T-cell (primary cell): ENCODE measurements at regions not wholly inside any gene's neighbourhood (a gene's known extent, or its start where the extent isn't known, plus 50 kb on each side); places are given as distances from the start of the nearest gene placed in this dataset.
"Not testable (repeated sequence)": the region's sequence is repeated elsewhere in the genome, so short reads cannot be mapped to it uniquely, and the experiment has no call there.

ENCODE experiments used
- ATAC-seq, 4 experiments: fragments of 200-7000 bp in 3 of 4; fragments of 150-1000 bp in 1 of 4; cut with Tn5 transposase; replicated peaks in 1 of 4; 1 replicate in 3 of 4; 2 replicates in 1 of 4; pipeline ENCODE4 v1.10.0; 2021; ENCODE audit warnings: moderate library complexity in 3 of 4, mild to moderate bottlenecking in 2 of 4, moderate number of reproducible peaks in 1 of 4
- CTCF ChIA-PET, 2 donors: fragments of 300-600 bp; sonication (Branson Sonifier 250); formaldehyde crosslinking; loops; one replicate each; lab custom pipeline; 2022; ENCODE audit warnings: antibody characterized with exemption in 2 of 2; lab: Charles Lee
- POLR2A ChIA-PET, 2 donors: fragments of 300-600 bp; sonication (Branson Sonifier 250); formaldehyde crosslinking; loops; one replicate each; lab custom pipeline; 2022; ENCODE audit warnings: antibody characterized with exemption in 2 of 2; lab: Charles Lee
- DNase-seq, 35 experiments: peaks; one replicate each; pipeline versions ENCODE4 v3.0.0 to v3.0.0-alpha.2; 2013 to 2023
- H3K27ac ChIP-seq: one replicate; pipeline ENCODE4 v1.5.1; 2013; ENCODE audit warnings: low read length
- H3K27me3 ChIP-seq, 2 experiments: replicated peaks in 1 of 2; 1 replicate in 1 of 2; 2 replicates in 1 of 2; pipeline versions ENCODE4 v1.6.1 to v1.7.0; 2013; ENCODE audit warnings: low read length in 1 of 2, mixed read lengths in 1 of 2; ENCODE audit not compliant: control insufficient read depth in 2 of 2, insufficient read depth in 2 of 2; ENCODE audit errors: extremely low read depth in 1 of 2
- H3K36me3 ChIP-seq, 2 donors: 1 replicate in 1 of 2; 2 replicates in 1 of 2; pipeline versions ENCODE4 v1.6.1 to v1.7.0; 2013; ENCODE audit warnings: low read length in 1 of 2; ENCODE audit not compliant: control insufficient read depth in 2 of 2, insufficient read depth in 1 of 2; ENCODE audit errors: extremely low read depth in 1 of 2
- H3K4me1 ChIP-seq, 2 experiments: 1 replicate in 1 of 2; 2 replicates in 1 of 2; pipeline versions ENCODE4 v1.6.1 to v1.7.0; 2013; ENCODE audit warnings: low read length in 2 of 2, mixed read lengths in 1 of 2; ENCODE audit not compliant: insufficient read depth in 2 of 2, control insufficient read depth in 1 of 2; ENCODE audit errors: extremely low read depth in 1 of 2
- H3K4me3 ChIP-seq, 2 donors: 1 replicate in 1 of 2; 2 replicates in 1 of 2; pipeline versions ENCODE4 v1.5.1 to v1.7.0; 2013; ENCODE audit warnings: mild to moderate bottlenecking in 2 of 2, low read length in 1 of 2, moderate library complexity in 1 of 2; ENCODE audit not compliant: control insufficient read depth in 1 of 2; ENCODE audit errors: extremely low read depth in 1 of 2
- H3K9me3 ChIP-seq: 2 replicates; pipeline ENCODE4 v1.7.0; 2013
- H3K27ac Mint-ChIP-seq, 2 donors: one replicate each; pipeline ENCODE4 v1.8.0; 2020 to 2021; ENCODE audit warnings: mild to moderate bottlenecking in 2 of 2, mixed read lengths in 2 of 2
- H3K27me3 Mint-ChIP-seq, 2 donors: one replicate each; pipeline ENCODE4 v1.8.0; 2021 to 2022; ENCODE audit warnings: mixed read lengths in 2 of 2
- H3K36me3 Mint-ChIP-seq: one replicate; pipeline ENCODE4 v1.8.0; 2021; ENCODE audit warnings: mixed read lengths
- H3K4me1 Mint-ChIP-seq, 3 donors: one replicate each; pipeline ENCODE4 v1.8.0; 2020 to 2022; ENCODE audit warnings: mixed read lengths in 3 of 3, mild to moderate bottlenecking in 1 of 3
- H3K4me3 Mint-ChIP-seq, 3 donors: one replicate each; pipeline ENCODE4 v1.8.0; 2020 to 2022; ENCODE audit warnings: mild to moderate bottlenecking in 3 of 3, mixed read lengths in 3 of 3, moderate library complexity in 3 of 3
- H3K9me3 Mint-ChIP-seq, 3 donors: one replicate each; pipeline ENCODE4 v1.8.0; 2020 to 2022; ENCODE audit warnings: mixed read lengths in 3 of 3
- WGBS: methylation state at CpG from one replicate; pipeline ENCODE4 v1.1.5; 2013; ENCODE audit warnings: missing lambda C conversion rate; ENCODE audit not compliant: insufficient coverage; 5-methylcytosine and 5-hydroxymethylcytosine counted together

DNA sequence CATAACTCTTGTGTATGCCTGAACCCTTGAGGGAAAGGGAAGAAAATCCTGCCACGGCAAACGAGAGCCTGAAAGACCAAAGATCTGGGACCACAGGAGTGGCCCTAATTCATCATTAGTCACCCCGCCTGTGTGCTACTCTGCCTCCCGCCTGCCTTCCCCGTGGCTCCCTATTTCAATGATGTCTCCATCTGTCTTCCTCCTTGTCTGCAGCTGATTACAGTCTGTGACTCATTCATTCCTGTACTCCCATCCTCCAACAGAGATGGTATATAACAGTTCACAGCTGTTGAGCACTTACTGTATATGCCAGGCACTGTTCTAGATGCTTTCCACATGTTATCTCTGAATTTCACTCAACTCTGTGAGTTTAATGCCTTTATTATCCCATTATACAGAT is 96.6 kb downstream of the SEC16B start:
- H3K4me3 Mint-ChIP-seq: no peak overlapping the region
- H3K4me1 Mint-ChIP-seq: no peaks in the 10 kb centered on the region
- no peak overlapping the region for H3K4me3 ChIP-seq
- ATAC-seq: no peak
- H3K9me3 Mint-ChIP-seq: peaks cover 3 to 13% (median 3%) of the 10 kb centered on the region in 3 donors
- ChIA-PET CTCF (interaction anchor here in 1 of 2 donors (0.7 kb wide), 1 partner anchor 30 kb away, joined by 3 read pairs; no protein-coding TSS in a partner anchor), POLR2A (no interaction called here)
- H3K36me3 ChIP-seq: no peaks in the 10 kb centered on the region
- no peaks in the 10 kb centered on the region for H3K4me1 ChIP-seq
- no peaks in the 10 kb centered on the region for H3K36me3 Mint-ChIP-seq
- DNase-seq: no peak
- 58% methylated on average over 5 of the region's 5 CpGs for WGBS
- H3K27ac ChIP-seq: no peak overlapping the region
- H3K9me3 ChIP-seq: no peaks in the 10 kb centered on the region
- H3K27me3 ChIP-seq: no peaks in the 10 kb centered on the region
- peaks cover 0 to 4% of the 10 kb centered on the region in 2 donors for H3K27me3 Mint-ChIP-seq
- no peak overlapping the region for H3K27ac Mint-ChIP-seq

DNA sequence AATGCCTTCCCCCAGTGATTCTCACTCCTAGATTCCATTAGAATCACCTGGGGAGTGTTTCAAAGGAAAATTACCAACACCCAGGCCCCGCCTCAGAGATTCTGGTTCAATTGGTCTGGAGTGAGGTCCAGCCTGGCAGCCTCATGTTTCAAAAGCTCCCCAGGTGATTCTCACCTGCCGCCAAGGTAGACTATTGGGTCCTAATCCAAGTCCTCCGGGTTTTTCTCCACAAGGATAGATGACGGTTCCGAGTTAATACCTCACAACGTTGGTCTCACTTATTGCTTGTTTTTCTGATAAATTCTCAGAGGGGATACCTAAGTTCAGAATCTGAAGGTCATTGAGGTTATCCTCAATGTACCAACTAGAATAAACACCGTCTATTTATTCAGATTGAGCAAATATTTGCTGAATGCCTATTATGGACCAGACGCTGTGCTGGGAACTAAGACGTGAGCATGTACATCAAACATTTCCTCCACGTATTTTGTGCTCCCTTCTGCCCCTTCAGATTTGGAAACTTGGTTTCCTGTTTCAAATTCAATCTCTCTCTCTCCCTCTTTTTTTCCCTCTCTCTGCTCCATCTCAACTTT is 97.5 kb downstream of the SEC16B start:
- DNase-seq (no peak), ATAC-seq (no peak)
- H3K9me3 ChIP-seq: no peaks in the 10 kb centered on the region
- H3K4me3 ChIP-seq: no peak overlapping the region
- Mint-ChIP-seq H3K4me3 (no peak overlapping the region), H3K36me3 (no peaks in the 10 kb centered on the region), H3K27me3 (peaks cover 0 to 4% of the 10 kb centered on the region in 2 donors), H3K27ac (no peak overlapping the region), H3K4me1 (no peaks in the 10 kb centered on the region), H3K9me3 (peaks cover 3 to 13% (median 3%) of the 10 kb centered on the region in 3 donors)
- ChIA-PET POLR2A (no interaction called here), CTCF (interaction anchor here in 1 of 2 donors (0.7 kb wide), 1 partner anchor 30 kb away, joined by 3 read pairs; no protein-coding TSS in a partner anchor)
- H3K27ac ChIP-seq: no peak overlapping the region
- no peaks in the 10 kb centered on the region for H3K36me3 ChIP-seq
- no peaks in the 10 kb centered on the region for H3K4me1 ChIP-seq
- H3K27me3 ChIP-seq: no peaks in the 10 kb centered on the region
- 74% methylated on average over 10 of the region's 10 CpGs for WGBS

DNA sequence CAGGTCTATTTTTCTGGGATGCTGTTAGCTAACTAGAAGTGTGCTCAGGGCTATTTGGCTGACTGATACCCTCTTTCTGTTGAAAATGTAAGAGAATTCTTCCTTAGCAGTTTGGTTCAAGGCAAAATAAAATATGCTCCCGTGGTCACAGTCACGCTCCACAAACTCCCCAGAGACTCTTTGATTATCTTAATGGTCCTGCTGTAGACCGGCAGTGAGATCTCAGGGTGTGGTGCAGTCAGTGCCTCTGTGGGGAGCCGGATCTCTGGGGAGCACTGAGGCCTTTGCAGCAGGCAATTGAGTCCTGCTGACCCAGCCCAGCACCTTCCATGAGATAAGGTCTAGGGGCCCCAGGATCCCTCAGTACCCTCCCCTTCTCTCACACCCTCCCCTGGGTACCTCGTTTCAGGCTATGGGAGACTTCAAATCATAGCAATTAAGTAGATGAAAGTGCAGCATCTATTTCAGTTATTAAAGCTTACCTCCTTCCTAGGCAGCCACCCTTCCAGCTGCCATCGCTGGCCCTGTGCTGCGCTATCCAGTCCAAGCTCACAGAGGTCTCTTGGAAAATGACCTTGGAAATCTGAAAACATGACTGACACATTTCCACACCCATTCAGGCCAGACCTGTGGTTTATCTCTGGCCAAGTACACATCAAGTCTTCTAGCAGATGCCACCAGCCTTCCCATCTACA is 98.1 kb downstream of the SEC16B start:
- Mint-ChIP-seq H3K27me3 (peaks cover 0 to 4% of the 10 kb centered on the region in 2 donors), H3K36me3 (no peaks in the 10 kb centered on the region), H3K27ac (no peak overlapping the region), H3K4me1 (no peaks in the 10 kb centered on the region), H3K9me3 (peaks cover 3 to 7% (median 3%) of the 10 kb centered on the region in 3 donors), H3K4me3 (no peak overlapping the region)
- no peaks in the 10 kb centered on the region for H3K36me3 ChIP-seq
- no peaks in the 10 kb centered on the region for H3K27me3 ChIP-seq
- H3K27ac ChIP-seq: no peak overlapping the region
- ATAC-seq (no peak), DNase-seq (no peak)
- H3K4me3 ChIP-seq: no peak overlapping the region
- H3K4me1 ChIP-seq: no peaks in the 10 kb centered on the region
- WGBS: 62% methylated on average over 6 of the region's 7 CpGs
- H3K9me3 ChIP-seq: no peaks in the 10 kb centered on the region
- POLR2A ChIA-PET: no interaction called here
- CTCF ChIA-PET: no interaction called here

DNA sequence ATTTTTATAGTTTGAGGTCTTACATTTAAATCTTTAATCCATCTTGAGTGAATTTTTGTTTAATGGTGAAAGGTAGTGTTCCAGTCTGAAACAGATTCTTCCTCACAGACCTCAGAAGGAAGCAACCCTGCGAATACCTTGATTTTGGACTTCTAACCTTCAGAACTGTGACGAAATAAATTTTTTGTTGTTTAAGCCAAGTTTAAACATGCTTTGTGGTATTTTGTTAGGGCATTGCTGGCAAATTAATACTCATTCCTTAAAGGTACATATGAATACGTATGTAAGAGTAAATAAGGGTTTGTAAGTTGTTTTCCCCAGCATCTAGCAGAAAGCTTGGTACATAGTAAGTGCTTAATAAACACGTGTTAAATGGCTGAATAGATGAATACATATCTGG is 100.3 kb downstream of the SEC16B start:
- no peaks in the 10 kb centered on the region for H3K36me3 ChIP-seq
- WGBS: no CpG with 5 or more reads among the region's 4 CpGs
- Mint-ChIP-seq H3K4me3 (no peak overlapping the region), H3K27ac (no peak overlapping the region), H3K4me1 (no peaks in the 10 kb centered on the region), H3K36me3 (no peaks in the 10 kb centered on the region), H3K27me3 (peaks cover 0 to 4% of the 10 kb centered on the region in 2 donors), H3K9me3 (peaks cover 0 to 7% (median 3%) of the 10 kb centered on the region in 3 donors)
- no peaks in the 10 kb centered on the region for H3K9me3 ChIP-seq
- ChIA-PET POLR2A (no interaction called here), CTCF (no interaction called here)
- no peaks in the 10 kb centered on the region for H3K4me1 ChIP-seq
- no peak overlapping the region for H3K27ac ChIP-seq
- H3K4me3 ChIP-seq: no peak overlapping the region
- no peaks in the 10 kb centered on the region for H3K27me3 ChIP-seq
- DNase-seq (no peak), ATAC-seq (no peak)

DNA sequence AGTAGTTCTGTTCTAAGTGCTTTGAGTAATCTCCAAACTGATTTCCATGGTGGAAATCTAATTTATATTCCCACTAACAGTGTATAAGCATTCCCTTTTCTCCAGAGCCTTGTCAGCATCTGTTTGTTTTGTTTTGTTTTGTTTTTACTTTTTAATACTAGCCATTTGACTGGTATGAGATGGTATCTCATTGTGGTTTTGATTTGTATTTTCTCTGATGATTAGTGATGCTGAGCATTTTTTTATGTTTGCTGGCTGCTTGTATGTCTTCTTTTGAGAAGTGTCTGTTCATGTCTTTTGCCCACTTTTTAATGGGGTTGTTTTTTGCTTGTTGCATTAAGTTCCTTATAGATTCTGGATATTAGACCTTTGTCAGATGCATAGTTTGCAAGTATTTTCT is 100.8 kb downstream of the SEC16B start:
- CTCF ChIA-PET, POLR2A ChIA-PET, H3K27me3 Mint-ChIP-seq, H3K4me3 ChIP-seq, ATAC-seq, H3K27me3 ChIP-seq, H3K9me3 Mint-ChIP-seq, DNase-seq, H3K36me3 Mint-ChIP-seq, H3K4me1 Mint-ChIP-seq, H3K27ac ChIP-seq, H3K4me1 ChIP-seq, H3K4me3 Mint-ChIP-seq, H3K27ac Mint-ChIP-seq, H3K9me3 ChIP-seq, H3K36me3 ChIP-seq: not testable (repeated sequence)

DNA sequence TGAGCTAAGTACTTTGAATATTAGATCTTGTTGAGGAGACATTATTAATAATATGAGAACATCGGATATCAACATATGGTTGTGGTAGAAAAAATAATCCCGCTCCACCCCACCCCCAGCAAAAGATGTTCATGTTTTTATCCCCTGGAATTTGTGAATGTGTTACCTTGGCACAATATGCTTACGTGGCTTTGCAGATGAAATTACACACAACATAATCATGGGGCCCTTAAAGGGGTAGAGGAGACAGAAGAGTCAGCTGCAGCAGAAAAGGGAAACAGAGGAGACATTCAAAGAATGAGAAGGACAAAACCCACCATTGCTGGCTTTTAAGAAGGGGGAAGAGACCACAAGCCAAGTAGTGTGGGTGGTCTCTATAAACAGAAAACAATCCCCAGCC is 104.1 kb downstream of the SEC16B start:
- H3K27ac Mint-ChIP-seq: no peak overlapping the region
- CTCF ChIA-PET: no interaction called here
- no peaks in the 10 kb centered on the region for H3K27me3 Mint-ChIP-seq
- WGBS: no CpG with 5 or more reads among the region's 3 CpGs
- Histone ChIP-seq H3K27me3 (no peaks in the 10 kb centered on the region), H3K4me3 (no peak overlapping the region), H3K27ac (no peak overlapping the region), H3K36me3 (no peaks in the 10 kb centered on the region), H3K9me3 (no peaks in the 10 kb centered on the region), H3K4me1 (no peaks in the 10 kb centered on the region)
- H3K4me3 Mint-ChIP-seq: no peak overlapping the region
- no peak for ATAC-seq
- DNase-seq: no peak
- H3K36me3 Mint-ChIP-seq: no peaks in the 10 kb centered on the region
- POLR2A ChIA-PET: no interaction called here
- H3K9me3 Mint-ChIP-seq: peaks cover 0 to 7% (median 6%) of the 10 kb centered on the region in 3 donors
- H3K4me1 Mint-ChIP-seq: no peaks in the 10 kb centered on the region
